Nephron (organoid): ENCODE measurements at regions not wholly inside any gene's neighbourhood (a gene's known extent, or its start where the extent isn't known, plus 50 kb on each side); places are given as distances from the start of the nearest gene placed in this dataset.

ENCODE experiments used
- H3K27ac Mint-ChIP-seq, 3 experiments: 2 replicates each; pipeline ENCODE4 v1.8.0; 2020; ENCODE audit warnings: mixed read lengths in 3 of 3, mild to moderate bottlenecking in 2 of 3, moderate library complexity in 1 of 3
- H3K27me3 Mint-ChIP-seq: 2 replicates; pipeline ENCODE4 v1.8.0; 2021; ENCODE audit warnings: low read depth, mild to moderate bottlenecking, moderate library complexity, mixed read lengths
- H3K36me3 Mint-ChIP-seq: 2 replicates; pipeline ENCODE4 v1.8.0; 2020; ENCODE audit warnings: low read depth, mixed read lengths
- H3K4me1 Mint-ChIP-seq: 2 replicates; pipeline ENCODE4 v1.8.0; 2020; ENCODE audit warnings: mixed read lengths
- H3K4me3 Mint-ChIP-seq, 3 experiments: 2 replicates each; pipeline ENCODE4 v1.8.0; 2020; ENCODE audit warnings: mild to moderate bottlenecking in 3 of 3, mixed read lengths in 3 of 3, moderate library complexity in 2 of 3
- H3K9me3 Mint-ChIP-seq: 2 replicates; pipeline ENCODE4 v1.8.0; 2020; ENCODE audit warnings: mixed read lengths
- TF ChIP-seq, protein P1 (sequence below), 3 experiments: fragments of 200-600 bp; sonication (generic); IDR thresholded peaks; one replicate each; pipeline ENCODE4 v1.5.0; 2021; ENCODE audit warnings: antibody characterized with exemption in 3 of 3; ENCODE audit not compliant: unreplicated experiment in 3 of 3

- H3K27ac Mint-ChIP-seq, result peak overlapping the region in 1 of 3 experiments; percentile 5
- H3K27me3 Mint-ChIP-seq, result no peaks in the 10 kb centered on the region
- H3K9me3 Mint-ChIP-seq, result no peaks in the 10 kb centered on the region
- no peaks in the 10 kb centered on the region for H3K36me3 Mint-ChIP-seq
- H3K4me3 Mint-ChIP-seq, result no peak overlapping the region
- H3K4me1 Mint-ChIP-seq, result peaks cover 2% of the 10 kb centered on the region
- TF ChIP-seq, protein P1, sequence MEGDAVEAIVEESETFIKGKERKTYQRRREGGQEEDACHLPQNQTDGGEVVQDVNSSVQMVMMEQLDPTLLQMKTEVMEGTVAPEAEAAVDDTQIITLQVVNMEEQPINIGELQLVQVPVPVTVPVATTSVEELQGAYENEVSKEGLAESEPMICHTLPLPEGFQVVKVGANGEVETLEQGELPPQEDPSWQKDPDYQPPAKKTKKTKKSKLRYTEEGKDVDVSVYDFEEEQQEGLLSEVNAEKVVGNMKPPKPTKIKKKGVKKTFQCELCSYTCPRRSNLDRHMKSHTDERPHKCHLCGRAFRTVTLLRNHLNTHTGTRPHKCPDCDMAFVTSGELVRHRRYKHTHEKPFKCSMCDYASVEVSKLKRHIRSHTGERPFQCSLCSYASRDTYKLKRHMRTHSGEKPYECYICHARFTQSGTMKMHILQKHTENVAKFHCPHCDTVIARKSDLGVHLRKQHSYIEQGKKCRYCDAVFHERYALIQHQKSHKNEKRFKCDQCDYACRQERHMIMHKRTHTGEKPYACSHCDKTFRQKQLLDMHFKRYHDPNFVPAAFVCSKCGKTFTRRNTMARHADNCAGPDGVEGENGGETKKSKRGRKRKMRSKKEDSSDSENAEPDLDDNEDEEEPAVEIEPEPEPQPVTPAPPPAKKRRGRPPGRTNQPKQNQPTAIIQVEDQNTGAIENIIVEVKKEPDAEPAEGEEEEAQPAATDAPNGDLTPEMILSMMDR (IDR thresholded peaks at IDR 0.05; ENCODE audit: unreplicated experiment in 3 of 3), result no peak
These were observed 441.8 kb upstream of the SETBP1 start for GRCh38 chr18:44238911-44239310.

GRCh38 chr18:44241020-44241419 lies 439.7 kb upstream of the SETBP1 start:
- H3K4me3 Mint-ChIP-seq, result no peak overlapping the region
- H3K9me3 Mint-ChIP-seq, result no peaks in the 10 kb centered on the region
- TF ChIP-seq, protein P1 (IDR thresholded peaks at IDR 0.05; ENCODE audit: unreplicated experiment in 3 of 3), result no peak
- H3K36me3 Mint-ChIP-seq, result no peaks in the 10 kb centered on the region
- H3K4me1 Mint-ChIP-seq, result peaks cover 10% of the 10 kb centered on the region
- H3K27ac Mint-ChIP-seq, result no peak overlapping the region
- H3K27me3 Mint-ChIP-seq, result no peaks in the 10 kb centered on the region

- H3K27me3 Mint-ChIP-seq, result no peaks in the 10 kb centered on the region
- peaks cover 2% of the 10 kb centered on the region for H3K9me3 Mint-ChIP-seq
- peaks cover 10% of the 10 kb centered on the region for H3K4me1 Mint-ChIP-seq
- no peak overlapping the region for H3K4me3 Mint-ChIP-seq
- peak overlapping the region in 1 of 3 experiments; percentile 23 for H3K27ac Mint-ChIP-seq
- TF ChIP-seq, protein P1 (IDR thresholded peaks at IDR 0.05; ENCODE audit: unreplicated experiment in 3 of 3), result no peak
- H3K36me3 Mint-ChIP-seq, result no peaks in the 10 kb centered on the region
These were observed 435.7 kb upstream of the SETBP1 start for GRCh38 chr18:44245019-44245418.

- Mint-ChIP-seq H3K4me3 (no peak overlapping the region), H3K9me3 (peaks cover 5% of the 10 kb centered on the region), H3K27ac (peak overlapping the region in 1 of 3 experiments; percentile 23), H3K36me3 (no peaks in the 10 kb centered on the region), H3K27me3 (no peaks in the 10 kb centered on the region), H3K4me1 (peaks cover 10% of the 10 kb centered on the region)
- TF ChIP-seq, protein P1 (IDR thresholded peaks at IDR 0.05; ENCODE audit: unreplicated experiment in 3 of 3), result no peak
These were observed 434.7 kb upstream of the SETBP1 start for GRCh38 chr18:44246001-44246400.

GRCh38 chr18:44258086-44258485 lies 422.6 kb upstream of the SETBP1 start:
- peaks cover 3% of the 10 kb centered on the region for H3K36me3 Mint-ChIP-seq

GRCh38 chr18:44258576-44258975 lies 422.1 kb upstream of the SETBP1 start:
- Mint-ChIP-seq H3K4me3 (no peak overlapping the region), H3K27ac (peak overlapping the region; percentile 24 to 94 (median 37)), H3K27me3 (no peaks in the 10 kb centered on the region), H3K36me3 (peaks cover 3% of the 10 kb centered on the region), H3K9me3 (peaks cover 29% of the 10 kb centered on the region), H3K4me1 (peaks cover 15% of the 10 kb centered on the region)
- TF ChIP-seq, protein P1 (IDR thresholded peaks at IDR 0.05; ENCODE audit: unreplicated experiment in 3 of 3), result no peak

More at GRCh38 chr18:44258086-44258485, 422.6 kb upstream of the SETBP1 start:
- Mint-ChIP-seq H3K4me3 (no peak overlapping the region), H3K4me1 (peaks cover 15% of the 10 kb centered on the region), H3K27ac (peak overlapping the region in 2 of 3 experiments; percentile 37 to 94), H3K27me3 (no peaks in the 10 kb centered on the region), H3K9me3 (peaks cover 29% of the 10 kb centered on the region)
- TF ChIP-seq, protein P1 (IDR thresholded peaks at IDR 0.05; ENCODE audit: unreplicated experiment in 3 of 3), result no peak
